Lower leg skin (tissue), 3 donors: ENCODE measurements at regions not wholly inside any gene's neighbourhood (a gene's known extent, or its start where the extent isn't known, plus 50 kb on each side); places are given as distances from the start of the nearest gene placed in this dataset.

Experiments
- CTCF ChIP-seq, 3 donors: fragments of 450-650 bp; IDR thresholded peaks; one replicate each; pipeline ENCODE4 v1.5.1; 2016; ENCODE audit warnings: antibody characterized with exemption in 3 of 3, mild to moderate bottlenecking in 3 of 3, moderate library complexity in 2 of 3
- POLR2A ChIP-seq, 2 donors: fragments of 450-650 bp; IDR thresholded peaks; one replicate each; pipeline ENCODE4 v1.6.1; 2016 to 2017; ENCODE audit warnings: antibody characterized with exemption in 2 of 2, mild to moderate bottlenecking in 1 of 2, moderate library complexity in 1 of 2

DNA sequence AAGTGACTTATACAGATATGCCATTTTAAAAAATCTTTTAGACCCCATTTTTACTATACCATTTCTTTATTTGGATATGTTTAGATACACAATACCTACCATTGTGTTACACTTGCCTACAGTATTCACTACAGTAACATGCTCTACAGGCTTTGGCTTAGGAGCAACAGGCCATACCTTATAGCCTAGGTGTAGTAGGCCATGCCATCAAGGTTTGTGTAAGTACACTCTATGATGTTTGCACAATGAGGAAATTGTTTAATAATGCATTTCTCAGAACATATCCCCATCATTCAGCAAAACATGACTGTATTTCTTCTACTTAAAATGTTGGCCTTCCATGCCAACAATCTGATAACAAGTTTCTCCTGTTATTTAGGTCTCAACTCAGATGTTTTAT, 1559.5 kb upstream of the TENM4 start:
- TF ChIP-seq CTCF (IDR thresholded peaks at IDR 0.05) (no peak), POLR2A (IDR thresholded peaks at IDR 0.05) (no peak)
